MCF 10A (cell line): ENCODE measurements at regions not wholly inside any gene's neighbourhood (a gene's known extent, or its start where the extent isn't known, plus 50 kb on each side); places are given as distances from the start of the nearest gene placed in this dataset.

ENCODE experiments used
- BruUV-seq: library from RNA; stranded (reverse); fragments of 400-500 nt; replicated peaks from 2 replicates; lab custom pipeline; 2021; lab: Mats Ljungman, UMichigan
- CTCF ChIA-PET: fragments of 300-600 bp; sonication (Branson Sonifier 250); formaldehyde crosslinking; extraction: SDS; loops from one replicate; lab custom pipeline; 2021; ENCODE audit warnings: antibody characterized with exemption, inconsistent platforms; lab: Yijun Ruan, JAX
- POLR2A ChIA-PET: fragments of 300-600, 350-650 bp; sonication (Branson Sonifier 250); formaldehyde crosslinking; extraction: SDS; loops from one replicate; lab custom pipeline; 2020; ENCODE audit warnings: antibody characterized with exemption, inconsistent platforms; lab: Yijun Ruan, JAX
- DNase-seq: peaks from one replicate; pipeline ENCODE4 v3.0.0-alpha.2; 2018; ENCODE audit not compliant: unreplicated experiment
- H3K27ac Mint-ChIP-seq: one replicate; pipeline ENCODE4 v1.8.0; 2022; ENCODE audit warnings: mild to moderate bottlenecking, low read depth, mixed read lengths; ENCODE audit not compliant: unreplicated experiment
- H3K27me3 Mint-ChIP-seq: one replicate; pipeline ENCODE4 v1.8.0; 2022; ENCODE audit warnings: mixed read lengths; ENCODE audit not compliant: insufficient read depth, unreplicated experiment
- H3K36me3 Mint-ChIP-seq: one replicate; pipeline ENCODE4 v1.8.0; 2022; ENCODE audit warnings: mild to moderate bottlenecking, moderate library complexity, mixed read lengths; ENCODE audit not compliant: insufficient read depth, unreplicated experiment
- H3K4me1 Mint-ChIP-seq: one replicate; pipeline ENCODE4 v1.8.0; 2022; ENCODE audit warnings: mixed read lengths; ENCODE audit not compliant: insufficient read depth, unreplicated experiment
- H3K4me3 Mint-ChIP-seq: one replicate; pipeline ENCODE4 v1.8.0; 2022; ENCODE audit warnings: mild to moderate bottlenecking, moderate library complexity, mixed read lengths; ENCODE audit not compliant: unreplicated experiment
- H3K9me3 Mint-ChIP-seq: one replicate; pipeline ENCODE4 v1.8.0; 2022; ENCODE audit warnings: mixed read lengths; ENCODE audit not compliant: unreplicated experiment
- intact Hi-C: fragments of 100-400 bp; cut with micrococcal nuclease; formaldehyde crosslinking; loops from 2 replicates; pipeline ENCODE4 v1.14.1; 2022
- TF ChIP-seq, protein P1 (sequence below): fragments of 200-600 bp; IDR thresholded peaks from one replicate; pipeline ENCODE4 v1.8.0; 2022; ENCODE audit warnings: antibody characterized with exemption, mild to moderate bottlenecking; ENCODE audit not compliant: unreplicated experiment

DNA sequence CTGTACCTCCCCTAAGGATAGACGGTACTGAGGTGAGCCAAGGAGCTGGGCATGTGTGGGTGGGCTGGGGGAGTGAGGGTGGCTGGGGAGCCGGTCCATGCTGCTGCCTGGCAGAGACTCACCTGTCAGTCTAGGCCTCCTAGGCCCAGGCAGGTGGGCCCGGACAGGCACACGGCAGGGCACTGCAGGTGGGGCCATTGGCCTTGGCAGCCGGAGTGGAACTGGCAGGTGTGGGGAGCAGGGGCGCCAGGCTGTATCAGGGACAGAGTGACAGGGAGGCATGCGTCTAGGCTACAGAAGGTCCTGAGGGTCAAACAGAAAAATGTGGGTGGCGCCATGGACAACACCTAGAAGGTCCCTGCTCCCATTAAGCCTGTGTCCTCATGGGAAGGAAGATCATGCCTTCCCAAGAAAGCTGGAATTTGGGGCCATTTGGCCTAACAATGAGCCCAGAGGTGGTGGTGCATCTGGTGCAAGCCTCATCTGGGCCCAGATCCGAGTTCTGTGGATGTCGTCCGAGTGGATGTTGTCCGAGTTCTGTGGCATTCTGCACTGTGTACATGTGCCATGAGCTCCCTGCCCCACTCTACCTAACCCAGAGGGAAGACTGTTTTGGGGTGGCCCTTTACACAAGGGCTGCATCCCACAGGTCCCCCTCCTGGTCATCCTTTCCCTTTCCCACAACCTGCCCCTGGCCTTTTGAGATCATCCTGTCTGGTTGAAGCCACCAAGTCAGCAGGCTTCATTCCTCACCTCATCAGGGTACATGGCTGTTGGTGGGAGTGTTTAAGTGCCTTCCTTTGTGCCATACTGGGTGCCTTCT is 249.7 kb downstream of the GLI2 start:
- H3K4me3 Mint-ChIP-seq = no peak overlapping the region
- no peaks in the 10 kb centered on the region for H3K36me3 Mint-ChIP-seq
- TF ChIP-seq, protein P1, sequence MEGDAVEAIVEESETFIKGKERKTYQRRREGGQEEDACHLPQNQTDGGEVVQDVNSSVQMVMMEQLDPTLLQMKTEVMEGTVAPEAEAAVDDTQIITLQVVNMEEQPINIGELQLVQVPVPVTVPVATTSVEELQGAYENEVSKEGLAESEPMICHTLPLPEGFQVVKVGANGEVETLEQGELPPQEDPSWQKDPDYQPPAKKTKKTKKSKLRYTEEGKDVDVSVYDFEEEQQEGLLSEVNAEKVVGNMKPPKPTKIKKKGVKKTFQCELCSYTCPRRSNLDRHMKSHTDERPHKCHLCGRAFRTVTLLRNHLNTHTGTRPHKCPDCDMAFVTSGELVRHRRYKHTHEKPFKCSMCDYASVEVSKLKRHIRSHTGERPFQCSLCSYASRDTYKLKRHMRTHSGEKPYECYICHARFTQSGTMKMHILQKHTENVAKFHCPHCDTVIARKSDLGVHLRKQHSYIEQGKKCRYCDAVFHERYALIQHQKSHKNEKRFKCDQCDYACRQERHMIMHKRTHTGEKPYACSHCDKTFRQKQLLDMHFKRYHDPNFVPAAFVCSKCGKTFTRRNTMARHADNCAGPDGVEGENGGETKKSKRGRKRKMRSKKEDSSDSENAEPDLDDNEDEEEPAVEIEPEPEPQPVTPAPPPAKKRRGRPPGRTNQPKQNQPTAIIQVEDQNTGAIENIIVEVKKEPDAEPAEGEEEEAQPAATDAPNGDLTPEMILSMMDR = no peak
- H3K9me3 Mint-ChIP-seq = no peaks in the 10 kb centered on the region
- POLR2A ChIA-PET = no interaction called here
- no peak for DNase-seq
- CTCF ChIA-PET = interaction anchor here (0.6 to 1.2 kb wide), 3 partner anchors 13 to 95 kb away, joined by 3 to 4 read pairs (median 3); no protein-coding TSS in a partner anchor
- H3K4me1 Mint-ChIP-seq = no peaks in the 10 kb centered on the region
- intact Hi-C loops = no loop called here
- no peak overlapping the region for H3K27ac Mint-ChIP-seq
- BruUV-seq = no TSS peak
- H3K27me3 Mint-ChIP-seq = peaks cover 11% of the 10 kb centered on the region

DNA sequence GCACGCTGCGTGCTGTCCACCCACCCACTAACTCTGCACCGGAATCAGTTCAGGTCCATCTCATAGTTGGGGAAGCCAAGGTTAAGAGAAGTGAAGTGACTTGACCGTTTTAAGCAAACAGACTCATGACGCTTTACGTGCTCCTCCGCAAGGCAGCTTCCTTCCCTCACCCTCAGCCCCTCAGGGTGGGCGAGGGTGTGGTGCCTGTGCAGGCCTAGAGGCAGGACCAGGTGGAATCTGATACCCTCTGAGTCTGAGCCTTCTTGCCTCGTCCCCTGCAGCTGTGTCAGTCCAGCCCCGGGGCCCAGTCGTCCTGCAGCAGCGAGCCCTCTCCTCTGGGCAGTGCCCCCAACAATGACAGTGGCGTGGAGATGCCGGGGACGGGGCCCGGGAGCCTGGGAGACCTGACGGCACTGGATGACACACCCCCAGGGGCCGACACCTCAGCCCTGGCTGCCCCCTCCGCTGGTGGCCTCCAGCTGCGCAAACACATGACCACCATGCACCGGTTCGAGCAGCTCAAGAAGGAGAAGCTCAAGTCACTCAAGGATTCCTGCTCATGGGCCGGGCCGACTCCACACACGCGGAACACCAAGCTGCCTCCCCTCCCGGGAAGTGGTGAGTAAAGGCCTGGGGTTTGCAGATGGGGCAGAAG is 250.5 kb downstream of the GLI2 start:
- no peaks in the 10 kb centered on the region for H3K9me3 Mint-ChIP-seq
- intact Hi-C loops = no loop called here
- TF ChIP-seq, protein P1 = no peak
- no peak overlapping the region for H3K27ac Mint-ChIP-seq
- H3K27me3 Mint-ChIP-seq = peaks cover 11% of the 10 kb centered on the region
- no peak for DNase-seq
- H3K4me1 Mint-ChIP-seq = no peaks in the 10 kb centered on the region
- BruUV-seq = no TSS peak
- no peaks in the 10 kb centered on the region for H3K36me3 Mint-ChIP-seq
- ChIA-PET POLR2A (no interaction called here), CTCF (interaction anchor here (0.5 to 1.2 kb wide), 3 partner anchors 14 to 94 kb away, joined by 3 read pairs; no protein-coding TSS in a partner anchor)
- no peak overlapping the region for H3K4me3 Mint-ChIP-seq

DNA sequence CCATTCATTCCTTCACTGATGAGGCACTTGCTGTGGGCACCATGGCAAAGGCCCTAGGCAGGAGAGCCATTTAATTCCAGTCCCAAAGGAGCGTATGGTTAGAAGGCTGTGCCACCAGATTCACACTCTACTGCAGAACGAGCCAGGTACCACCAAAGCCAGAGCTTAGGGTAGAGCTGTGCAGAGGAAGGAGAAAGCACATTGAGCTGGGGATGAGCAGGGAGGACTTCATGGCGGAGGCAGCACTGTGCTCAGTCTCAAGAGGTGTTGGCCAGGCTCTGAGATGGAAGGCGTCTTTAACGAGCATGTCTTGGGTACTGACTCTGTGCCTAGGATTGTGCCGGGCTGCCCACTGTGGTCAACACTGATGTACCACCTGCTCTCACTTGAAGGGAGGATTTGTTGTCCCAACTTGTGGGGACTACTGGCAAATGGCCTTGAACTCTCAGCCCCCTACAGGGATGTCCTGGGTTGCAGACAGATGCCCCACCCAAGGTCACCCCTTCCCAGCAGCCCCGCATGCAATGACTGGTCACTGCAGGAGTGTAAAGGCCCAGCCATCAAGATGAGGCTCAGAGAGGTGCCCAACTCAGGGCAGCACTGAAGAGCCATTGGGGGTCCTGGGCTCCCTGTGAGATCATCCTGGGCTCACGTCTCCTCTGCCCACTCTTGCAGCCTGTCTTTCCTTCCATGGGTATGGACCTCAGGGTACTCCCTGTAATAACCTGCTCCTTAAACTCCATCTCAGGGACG is 251.4 kb downstream of the GLI2 start:
- Mint-ChIP-seq H3K27me3 (peaks cover 3% of the 10 kb centered on the region), H3K27ac (no peak overlapping the region), H3K36me3 (no peaks in the 10 kb centered on the region), H3K4me1 (no peaks in the 10 kb centered on the region), H3K9me3 (no peaks in the 10 kb centered on the region), H3K4me3 (no peak overlapping the region)
- ChIA-PET CTCF (no interaction called here), POLR2A (no interaction called here)
- TF ChIP-seq, protein P1 = no peak
- DNase-seq = no peak
- intact Hi-C loops = no loop called here
- BruUV-seq = no TSS peak
